Stimulated activated CD8-positive, alpha-beta memory T cell treated with anti-CD3 and anti-CD28 coated beads, Interleukin-7, amount 100 ng/mL, for 1 hour (primary cell): ENCODE measurements at regions not wholly inside any gene's neighbourhood (a gene's known extent, or its start where the extent isn't known, plus 50 kb on each side); places are given as distances from the start of the nearest gene placed in this dataset.

Experiments
- DNase-seq, 2 donors: peaks; one replicate each; pipeline ENCODE4 v3.0.0-alpha.2; 2020; ENCODE audit warnings: low read depth in 2 of 2

DNA sequence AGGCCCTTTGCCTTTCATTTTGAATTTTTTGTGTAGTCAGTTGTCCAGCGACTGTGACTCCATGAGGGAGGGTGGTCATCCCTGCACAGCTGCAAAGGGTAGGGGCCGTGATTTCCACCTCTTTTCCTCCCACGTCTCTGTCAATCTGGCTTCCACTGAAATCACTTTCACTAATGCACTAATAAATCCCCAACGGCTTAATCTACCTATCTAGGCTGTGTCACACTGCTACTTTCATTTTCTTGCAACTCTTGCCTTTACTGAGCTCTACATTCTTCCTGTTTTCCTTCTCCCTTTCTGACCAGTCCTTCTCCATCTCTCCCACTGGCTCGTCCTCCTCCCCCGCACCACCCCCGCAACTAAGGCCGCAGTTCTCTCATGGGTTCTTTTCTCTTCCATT is 212.3 kb upstream of the FOXN3 start:
- no peak for DNase-seq

DNA sequence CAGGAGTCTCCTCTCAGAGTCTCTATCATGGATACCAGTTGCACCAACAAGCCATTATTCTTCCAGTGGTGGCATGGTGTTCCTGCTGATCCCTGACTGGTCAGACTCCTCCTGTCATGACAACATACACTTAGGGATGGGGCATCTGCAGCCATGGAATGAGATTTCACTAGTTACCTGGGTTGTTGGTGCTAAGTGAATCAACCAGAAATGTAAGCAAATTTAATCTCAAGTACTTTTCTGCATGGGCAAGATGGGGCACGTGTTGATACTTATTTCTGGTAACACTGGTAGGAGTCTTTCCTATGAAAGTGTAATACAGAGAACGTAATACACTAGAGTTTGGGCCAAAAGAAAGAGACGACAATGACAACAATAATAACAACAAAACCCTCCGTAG is 211.5 kb upstream of the FOXN3 start:
- no peak for DNase-seq

DNA sequence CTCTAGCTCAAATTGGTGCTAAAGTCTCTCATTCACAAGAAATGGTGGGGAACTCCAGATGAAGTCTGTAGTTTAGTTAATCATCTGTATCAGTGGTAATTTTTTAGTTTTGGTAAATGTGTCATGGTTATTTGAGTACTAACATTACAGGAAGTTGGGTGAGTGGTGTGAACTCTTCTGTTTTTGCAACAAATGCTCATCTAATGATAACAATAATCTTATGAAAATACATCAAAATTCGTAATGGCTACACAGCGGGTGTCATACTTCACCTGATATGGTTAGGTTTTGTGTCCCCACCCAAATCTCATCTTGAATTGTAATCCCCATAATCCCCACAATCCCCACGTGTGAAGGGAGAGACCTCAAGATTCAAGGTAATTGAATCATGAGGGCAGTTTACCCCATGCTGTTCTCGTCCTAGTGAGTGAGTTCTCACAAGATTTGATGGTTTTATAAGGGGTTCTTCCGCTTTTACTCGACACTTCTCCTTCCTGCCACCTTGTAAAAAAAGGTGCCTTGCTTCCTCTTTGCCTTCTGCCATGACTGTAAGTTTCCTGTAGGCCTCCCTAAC is 209.3 kb upstream of the FOXN3 start:
- DNase-seq = no peak

DNA sequence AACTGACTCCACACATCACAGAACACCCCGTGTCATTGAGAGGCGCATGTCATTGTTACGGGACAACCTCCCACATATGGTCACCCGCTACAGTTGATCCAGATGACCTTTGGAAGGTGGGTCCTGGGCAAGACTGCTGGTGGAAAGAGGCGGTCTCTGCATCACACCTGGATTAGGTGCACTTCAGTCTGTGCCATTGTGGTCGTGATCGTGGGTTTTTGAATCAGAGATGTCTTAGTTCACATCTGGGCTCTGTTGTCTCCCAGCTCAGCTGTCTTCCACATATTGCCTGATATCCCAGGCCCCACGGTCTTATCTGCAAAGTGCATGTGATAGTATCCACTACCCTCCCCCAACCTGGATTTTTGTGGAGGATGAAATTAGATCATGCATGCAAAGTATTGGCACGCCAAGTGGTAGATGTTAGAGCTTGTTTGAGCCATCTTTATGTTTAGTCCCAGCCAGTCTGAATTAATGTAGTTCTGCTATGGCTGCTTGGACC is 208.7 kb upstream of the FOXN3 start:
- no peak for DNase-seq

DNA sequence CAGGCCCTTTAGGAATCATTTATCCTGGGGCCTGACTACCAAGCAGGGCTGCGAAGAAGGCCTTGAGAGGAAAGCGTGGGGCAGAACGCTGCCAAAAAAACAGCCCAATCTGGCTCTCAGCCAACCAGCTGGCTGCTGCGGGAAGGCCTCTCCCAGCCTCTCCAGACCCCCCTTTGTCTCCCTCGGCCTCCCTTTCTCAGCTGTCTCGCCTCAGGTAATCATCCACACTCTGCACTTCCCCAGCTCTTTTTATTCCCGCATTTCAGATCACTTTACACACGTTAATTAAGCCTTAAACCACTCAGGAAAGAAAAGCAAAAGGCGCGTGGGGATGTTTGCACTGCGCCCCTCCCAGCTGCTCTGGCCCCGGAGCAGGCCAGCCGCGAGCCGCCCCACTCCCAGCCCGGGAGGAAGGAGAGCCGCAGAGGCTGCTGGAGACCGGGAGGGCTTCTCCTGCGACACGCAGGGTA is 208.2 kb upstream of the FOXN3 start:
- no peak for DNase-seq

DNA sequence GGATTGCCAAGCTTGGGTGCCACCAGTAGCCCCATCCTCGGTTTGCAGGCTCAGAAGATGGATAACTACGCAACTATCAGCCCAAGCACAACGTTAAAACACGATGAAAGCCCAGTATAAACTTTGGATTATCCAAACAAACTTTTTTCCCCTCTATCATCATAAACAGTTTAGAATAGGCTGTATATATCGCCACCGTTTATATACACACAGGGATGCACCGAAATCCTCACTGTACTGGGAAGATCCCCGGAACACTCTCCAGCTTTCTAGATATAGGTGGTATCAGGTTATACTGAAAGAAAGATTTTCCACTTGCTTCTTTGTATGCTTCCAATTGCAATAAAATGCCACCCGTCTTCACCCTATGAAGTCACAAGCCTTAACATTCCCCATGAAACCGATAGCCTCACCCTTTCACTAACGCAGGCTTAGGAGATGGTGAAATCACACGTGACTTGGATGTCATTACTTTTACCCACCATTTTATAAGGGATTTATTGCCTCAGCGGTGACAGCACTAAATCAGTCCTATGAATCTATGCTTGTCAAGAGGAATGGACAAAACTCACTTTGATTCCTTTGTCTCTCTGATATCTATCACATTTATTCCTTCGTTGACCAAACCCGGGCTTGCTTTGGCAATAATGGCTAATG is 207.6 kb upstream of the FOXN3 start:
- no peak for DNase-seq

DNA sequence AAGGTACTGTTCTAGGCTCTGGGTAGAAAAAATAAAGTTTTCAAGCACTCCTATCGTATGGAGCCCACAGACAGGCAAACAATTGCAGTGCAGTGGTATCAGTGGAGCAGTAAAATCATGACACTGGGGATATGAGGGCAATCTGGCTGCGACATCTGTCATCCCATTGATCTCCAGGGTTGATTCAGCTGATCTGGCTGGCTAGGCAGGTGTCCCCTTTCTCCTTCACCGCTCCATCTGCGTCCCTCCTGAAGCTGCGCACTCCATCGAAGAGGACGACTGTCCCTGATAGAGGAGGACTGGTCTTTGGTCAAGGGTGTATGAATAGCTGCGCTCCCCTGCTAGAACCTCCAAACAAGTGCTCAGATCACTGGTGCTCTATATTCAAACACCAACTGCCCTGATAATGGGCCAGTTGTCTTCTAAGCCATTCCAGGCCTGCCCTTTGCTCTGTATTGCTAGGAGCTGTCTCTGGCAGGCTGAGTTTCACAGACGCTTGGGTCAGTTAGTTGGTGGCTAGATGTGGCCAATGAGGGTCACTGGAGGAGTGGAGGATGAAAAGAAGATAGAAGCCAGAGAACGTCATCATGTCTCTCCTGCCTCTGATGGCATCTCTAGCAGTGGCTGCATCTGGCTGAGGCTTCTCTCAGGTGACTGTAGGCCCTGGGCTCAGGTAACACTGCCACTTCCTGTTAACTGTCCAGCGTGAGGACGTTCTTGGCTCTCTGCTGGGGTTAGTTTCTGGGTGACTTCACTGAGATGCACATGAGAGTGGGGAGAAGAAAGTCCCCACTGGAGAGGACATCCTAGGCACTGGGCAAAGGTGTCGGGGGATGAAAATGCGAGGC is 205.0 kb upstream of the FOXN3 start:
- DNase-seq = no peak

DNA sequence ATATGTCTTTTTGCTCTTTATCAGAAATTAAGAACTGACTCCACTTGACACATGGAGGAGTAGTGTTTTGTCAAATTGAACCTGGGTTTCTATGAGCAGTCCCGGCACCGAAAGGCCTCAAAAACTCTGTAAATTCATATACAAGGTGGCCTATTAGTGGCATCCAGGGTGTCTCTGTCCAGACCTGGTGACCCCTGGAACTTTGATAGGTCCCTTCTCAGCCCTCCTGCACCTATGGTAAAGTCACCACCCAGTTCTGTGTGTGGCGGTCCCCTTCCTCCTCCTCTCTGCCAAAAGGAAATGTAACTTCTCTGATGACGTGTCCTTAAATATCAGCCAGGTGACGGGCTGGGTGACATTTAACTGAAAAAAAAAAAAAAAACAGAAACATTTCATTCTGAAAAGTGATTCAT is 204.0 kb upstream of the FOXN3 start:
- DNase-seq = no peak

DNA sequence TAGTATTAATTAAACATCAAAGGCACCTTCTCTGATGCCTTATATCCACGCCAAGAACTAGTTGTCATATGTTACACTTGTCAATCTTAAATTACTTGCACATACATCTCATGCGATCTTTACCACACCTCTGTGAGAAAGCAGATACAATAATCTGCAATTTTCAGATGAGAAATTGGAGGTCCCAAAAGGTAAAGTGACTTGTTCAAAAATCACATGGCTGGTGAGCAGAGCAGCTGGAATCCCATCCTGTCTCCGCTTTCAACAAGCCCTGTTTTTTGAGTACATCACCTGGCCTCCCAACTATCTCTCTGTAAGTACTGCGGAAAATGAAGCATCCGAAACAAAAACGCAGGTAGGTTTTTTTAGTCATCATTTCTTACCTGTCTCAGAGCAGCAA is 203.4 kb upstream of the FOXN3 start:
- no peak for DNase-seq

DNA sequence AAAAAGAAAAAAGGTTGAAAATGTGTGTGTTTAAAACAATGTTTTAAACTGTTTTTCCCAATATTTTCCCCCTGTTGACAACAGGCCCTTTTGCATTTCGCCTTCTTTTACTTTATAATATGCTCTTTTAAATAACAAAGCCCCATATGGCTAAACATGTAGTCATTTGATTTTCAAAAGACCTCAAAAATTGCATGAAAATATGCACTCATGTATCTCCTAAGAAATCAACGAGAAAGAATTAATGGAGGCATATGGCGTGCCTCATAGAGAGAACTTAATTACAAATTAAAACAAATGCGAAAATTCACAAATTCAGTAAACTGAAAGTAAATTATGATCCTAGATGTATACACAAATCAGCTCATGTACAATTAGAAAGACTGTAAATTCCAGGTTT is 202.6 kb upstream of the FOXN3 start:
- DNase-seq = no peak

DNA sequence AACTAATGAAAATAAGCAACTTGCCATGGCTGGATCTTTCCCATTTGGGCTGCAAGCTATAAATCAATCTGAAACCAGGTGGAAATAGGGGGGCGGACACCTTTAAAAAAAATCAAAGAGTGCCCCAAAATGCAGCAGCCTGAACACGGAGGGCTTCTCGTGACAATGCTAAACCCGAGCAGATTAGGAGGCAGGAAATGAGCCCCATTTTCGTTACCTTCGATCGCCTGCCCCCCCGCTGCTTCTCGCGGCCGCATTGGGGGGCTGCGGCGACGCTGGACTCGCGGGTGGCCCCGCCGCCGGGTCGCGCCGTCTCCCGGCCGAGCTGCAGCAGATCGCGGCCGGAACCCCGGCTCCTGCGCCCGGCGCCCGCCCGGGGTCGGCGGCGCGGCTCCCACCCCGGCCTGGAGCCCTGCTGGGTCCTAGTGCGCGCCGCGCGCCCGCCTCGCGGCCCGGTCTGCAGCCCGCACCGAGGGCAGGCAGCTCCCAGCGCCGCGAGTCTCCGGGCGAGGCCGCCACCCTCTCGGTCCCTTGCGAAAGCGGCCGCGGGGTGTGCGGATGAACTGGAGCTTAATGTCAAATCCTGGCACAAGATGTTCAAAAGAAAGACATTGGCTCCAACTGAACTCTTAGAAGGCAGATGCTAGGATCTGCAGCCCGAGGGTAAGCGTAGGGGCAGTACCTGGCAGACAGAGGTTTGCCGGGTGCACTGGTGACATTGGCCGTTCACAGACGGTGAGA is 201.9 kb upstream of the FOXN3 start:
- peak; percentile 36 to 46 for DNase-seq

DNA sequence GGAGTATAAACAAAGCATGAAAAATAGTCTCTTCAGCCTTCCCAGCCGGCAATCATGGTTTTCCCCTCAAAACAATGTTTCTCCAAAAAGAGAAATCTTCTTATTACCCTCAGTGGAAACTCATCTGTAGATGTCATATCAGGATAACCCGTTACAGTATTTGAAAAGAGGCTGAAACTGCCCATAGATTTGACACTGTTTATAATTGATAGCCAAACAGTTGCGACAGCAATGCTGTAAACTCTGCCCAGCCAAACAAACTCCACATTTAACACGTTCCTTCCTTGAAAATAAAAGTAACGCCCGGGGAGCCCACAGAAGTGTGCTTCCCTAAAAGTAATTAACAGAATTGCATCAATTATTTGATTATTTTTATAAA is 201.3 kb upstream of the FOXN3 start:
- no peak for DNase-seq

DNA sequence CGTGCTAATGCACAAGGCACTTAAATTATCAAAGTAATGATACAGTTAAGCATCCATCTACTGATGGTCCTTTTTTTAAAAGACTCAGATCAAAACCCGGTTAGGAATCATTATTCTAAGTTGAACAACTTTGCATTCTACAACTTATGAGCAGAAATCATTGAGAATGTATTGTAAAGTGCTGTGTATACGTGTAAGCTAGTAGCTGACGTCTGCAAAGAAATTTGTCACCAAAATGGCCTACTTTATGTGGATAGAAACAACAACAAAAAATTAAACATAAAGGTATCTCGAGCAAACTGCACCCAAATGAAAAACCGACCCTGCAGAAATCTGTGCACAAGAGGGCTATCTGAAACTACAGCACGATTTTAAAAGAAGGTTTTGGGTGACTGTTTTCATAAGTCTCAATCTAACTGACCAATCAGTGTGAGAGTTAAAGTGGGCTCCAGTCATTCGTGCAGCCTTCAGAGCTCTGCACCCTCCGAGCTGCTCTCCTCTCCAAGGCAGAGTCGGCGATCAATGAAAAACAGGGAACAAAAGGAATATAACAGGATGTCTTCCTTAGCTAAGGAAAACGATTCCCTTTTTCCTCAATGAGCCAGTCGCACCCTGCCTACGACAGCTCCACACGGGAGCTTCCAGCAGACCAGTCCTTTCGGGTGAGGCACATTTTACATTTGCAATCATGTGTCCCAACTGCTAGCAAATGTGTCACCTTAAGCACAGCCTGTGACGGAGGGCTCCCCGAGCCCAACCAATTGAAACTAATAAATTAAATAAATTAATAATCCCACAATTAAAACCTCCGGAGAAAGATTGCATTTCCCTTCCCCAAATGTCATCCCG is 200.7 kb upstream of the FOXN3 start:
- no peak for DNase-seq

DNA sequence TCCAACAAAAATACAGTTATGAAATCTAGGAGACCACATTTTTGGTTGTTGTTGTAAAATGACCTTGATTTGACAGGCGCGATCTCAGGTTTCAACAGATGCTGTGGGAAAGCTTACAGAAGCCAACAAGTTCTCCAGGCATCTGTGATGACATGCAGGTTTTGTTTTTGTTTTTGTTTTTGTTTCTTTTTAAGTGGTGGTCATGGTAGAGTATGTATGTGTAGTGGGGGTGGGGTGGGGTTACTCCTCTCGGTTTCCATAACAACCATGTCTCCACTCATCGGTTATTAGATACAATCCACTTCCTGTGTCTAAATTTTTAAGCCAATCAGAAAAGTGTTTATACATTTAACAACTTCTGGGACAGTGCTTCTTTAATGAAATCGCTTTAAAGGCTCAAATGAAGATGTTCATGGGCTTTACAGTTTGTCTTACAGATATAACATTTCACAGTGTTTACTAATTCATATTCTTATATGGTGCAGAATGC is 199.9 kb upstream of the FOXN3 start:
- DNase-seq = no peak

DNA sequence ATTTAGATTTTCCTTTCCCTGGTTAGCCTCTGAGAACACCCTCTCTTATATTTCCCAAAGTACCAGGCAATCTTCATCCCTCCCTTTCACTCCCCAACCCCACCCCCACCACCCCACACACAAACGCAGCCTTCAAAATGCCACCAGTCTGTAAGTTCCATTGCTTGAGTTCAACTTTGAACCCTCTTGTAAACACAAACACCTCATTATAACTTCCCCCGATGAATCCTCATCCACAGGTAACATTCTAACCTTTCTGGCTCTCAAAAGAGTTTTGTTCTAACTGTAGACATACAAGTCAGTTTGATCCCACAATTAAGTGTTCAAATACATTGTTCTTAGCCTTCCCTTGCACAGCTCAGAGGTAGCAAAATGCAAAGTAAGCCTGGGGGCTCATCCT is 199.4 kb upstream of the FOXN3 start:
- no peak for DNase-seq

DNA sequence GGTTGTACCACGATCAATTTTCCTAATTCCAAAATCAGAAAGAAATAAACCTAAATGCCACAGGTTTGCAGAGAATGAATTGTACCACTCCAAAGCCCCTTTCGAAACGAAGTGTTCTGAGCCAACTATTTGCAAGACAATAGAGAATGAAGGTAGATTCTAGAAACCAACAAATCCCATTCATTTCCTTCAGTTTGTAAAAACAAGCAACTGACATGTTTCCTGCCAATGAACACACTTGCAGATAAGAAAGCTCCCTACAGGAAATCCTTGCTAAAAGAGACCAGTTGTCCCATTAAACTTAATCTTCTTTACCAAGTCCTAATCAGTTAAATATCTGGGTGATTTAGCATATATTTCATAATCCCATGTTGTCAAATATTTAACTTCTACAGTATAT is 198.4 kb upstream of the FOXN3 start:
- DNase-seq = no peak

DNA sequence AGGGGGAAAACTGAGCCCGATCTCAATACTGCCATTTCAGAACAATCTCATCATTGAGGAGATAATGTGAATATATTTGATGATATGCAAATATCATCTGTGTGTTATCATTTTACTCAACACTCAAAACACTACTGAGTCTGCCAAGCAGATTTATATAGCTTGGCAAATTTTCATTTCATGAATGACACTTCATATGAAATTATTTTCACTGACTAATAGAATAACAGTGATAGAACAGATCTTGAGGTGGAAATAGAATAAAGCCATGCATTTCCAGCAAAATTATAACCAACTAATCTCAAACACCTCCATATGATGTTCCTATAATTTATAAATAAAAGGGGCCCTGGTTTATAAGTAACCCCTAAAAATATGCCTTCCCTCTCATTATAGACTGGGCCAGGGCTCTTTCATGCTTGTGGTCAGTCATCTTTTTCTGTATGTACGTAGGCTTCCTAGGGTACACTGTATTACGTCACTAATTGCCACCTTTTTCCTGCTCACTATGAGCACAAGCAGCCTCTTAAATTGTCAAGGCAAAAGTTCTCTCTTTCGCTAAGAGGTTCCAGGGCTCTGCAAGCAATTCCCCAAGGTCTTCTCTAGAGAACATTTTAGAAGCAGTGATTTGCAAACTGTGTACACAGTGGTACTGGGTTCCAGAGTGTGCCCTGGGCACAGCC is 197.1 kb upstream of the FOXN3 start:
- DNase-seq = no peak

DNA sequence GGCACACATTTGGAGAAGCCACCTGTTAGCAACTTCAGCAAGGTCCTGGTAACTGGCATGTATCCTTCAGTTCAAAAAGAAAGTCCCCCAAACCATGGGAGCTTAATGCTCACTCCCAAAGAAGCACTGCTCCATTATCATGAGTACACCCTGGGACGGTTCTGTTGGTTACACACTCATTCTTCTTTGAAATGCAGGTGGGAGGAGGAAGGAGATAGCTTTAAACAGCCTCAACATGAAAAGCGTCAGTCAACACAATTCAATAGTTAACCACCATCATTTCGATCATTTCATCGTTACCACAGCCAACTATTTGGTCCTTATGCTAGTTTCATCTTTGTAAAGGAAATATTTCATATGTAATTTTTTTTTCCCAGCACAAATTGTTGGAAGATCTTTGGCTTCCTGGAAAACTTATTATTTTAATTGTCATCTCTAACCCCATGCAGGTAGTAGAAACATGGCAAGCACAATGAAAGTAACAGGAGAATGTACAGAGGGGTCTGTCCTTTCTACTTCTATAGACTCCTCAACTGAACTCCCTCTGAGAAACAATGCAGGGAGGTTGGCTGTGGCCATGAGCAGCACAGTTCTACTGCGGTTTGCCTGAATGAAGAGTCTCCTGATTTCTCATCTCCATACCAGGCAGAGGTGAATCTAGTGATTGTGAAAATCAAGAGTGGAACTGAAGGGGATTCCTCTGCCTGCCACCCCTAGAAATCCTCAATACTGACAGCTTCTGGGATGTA is 196.4 kb upstream of the FOXN3 start:
- no peak for DNase-seq

DNA sequence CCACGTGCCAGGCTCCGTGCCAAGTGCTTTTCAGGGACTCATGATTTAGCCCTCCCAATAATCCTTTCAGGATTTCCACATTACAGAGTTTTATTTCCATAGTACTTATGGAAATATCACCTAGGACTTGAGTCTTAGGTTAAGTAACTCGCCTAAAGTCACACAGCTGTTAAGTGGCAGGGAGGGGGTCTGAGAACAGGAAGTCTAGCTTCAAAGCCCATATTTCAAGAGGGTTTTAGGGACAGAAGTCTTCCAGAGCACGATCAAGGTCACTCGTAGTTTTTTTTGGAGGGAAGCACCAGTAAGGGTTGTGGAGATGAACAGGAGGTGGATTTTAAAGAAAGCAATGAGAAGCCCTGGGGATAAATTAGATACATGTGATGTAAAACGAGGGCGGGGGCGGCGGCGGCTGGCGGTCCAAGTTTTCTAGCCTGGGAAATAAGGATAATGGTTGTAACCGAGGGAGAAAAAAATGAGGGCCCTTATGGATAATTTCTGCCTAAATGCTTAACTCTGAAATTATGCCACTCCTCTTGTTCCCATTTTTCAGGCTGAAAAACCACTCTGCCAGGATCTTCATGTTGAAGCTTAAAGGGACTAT is 192.6 kb upstream of the FOXN3 start:
- DNase-seq = no peak
